HCT116 (cell line): ENCODE measurements at regions not wholly inside any gene's neighbourhood (a gene's known extent, or its start where the extent isn't known, plus 50 kb on each side); places are given as distances from the start of the nearest gene placed in this dataset.

Experiments used
- ATAC-seq: fragments of 200-7000 bp; cut with Tn5 transposase; 2 replicates; pipeline ENCODE4 v1.9.1; 2020; ENCODE audit warnings: mild to moderate bottlenecking, moderate library complexity
- BruUV-seq: library from RNA; stranded (reverse); fragments of 400-500 nt; replicated peaks from 2 replicates; lab custom pipeline; 2021; lab: Mats Ljungman, UMichigan
- CTCF ChIA-PET: fragments of 300-600 bp; sonication (Branson Sonifier 250); formaldehyde crosslinking; loops from one replicate; lab custom pipeline; 2021; ENCODE audit warnings: antibody characterized with exemption; lab: Charles Lee
- POLR2A ChIA-PET: fragments of 300-600, 350-600 bp; sonication (Branson Sonifier 250); formaldehyde crosslinking; loops from one replicate; lab custom pipeline; 2021; ENCODE audit warnings: antibody characterized with exemption; lab: Charles Lee
- RAD21 ChIA-PET, 2 experiments: fragments of 300-600 bp; sonication (Branson Sonifier 250); formaldehyde crosslinking; loops; one replicate each; lab custom pipeline; 2023; ENCODE audit warnings: low total read pairs in 2 of 2; ENCODE audit not compliant: uncharacterized antibody in 2 of 2, unreplicated experiment in 2 of 2, low non-redundant PET in 1 of 2; lab: Charles Lee
- DNase-seq: peaks from one replicate; pipeline ENCODE4 v3.0.0-alpha.2; 2010; ENCODE audit warnings: low read depth, low spot score
- H2AFZ ChIP-seq: fragments of 200-600 bp; shearing (Covaris generic), sonication (generic); 2 replicates; pipeline ENCODE4 v1.6.1; 2017; ENCODE audit warnings: low read depth, mixed run types, mixed read lengths, antibody characterized with exemption, low read length; ENCODE audit not compliant: poor library complexity, severe bottlenecking
- H3K27ac ChIP-seq: 2 replicates; pipeline ENCODE4 v1.5.1; 2012; ENCODE audit warnings: low read depth, low read length
- H3K27me3 ChIP-seq: fragments of 200-600 bp; sonication (generic); 2 replicates; pipeline ENCODE4 v1.6.1; 2016; ENCODE audit warnings: mixed run types, low read length, mixed read lengths; ENCODE audit not compliant: insufficient read depth
- H3K36me3 ChIP-seq, 2 experiments: fragments of 200-500 bp in 1 of 2; fragments of 200-600 bp in 1 of 2; sonication (Bioruptor generic) in 1 of 2; sonication (generic) in 1 of 2; 2 replicates each; pipeline versions ENCODE4 v1.5.1 to v1.6.1; 2014 to 2016; ENCODE audit warnings: low read length in 2 of 2, inconsistent platforms in 1 of 2, mixed read lengths in 1 of 2, mixed run types in 1 of 2; ENCODE audit not compliant: insufficient read depth in 2 of 2, control insufficient read depth in 1 of 2
- H3K4me1 ChIP-seq, 2 experiments: fragments of 200-600 bp in 1 of 2; sonication (generic) in 1 of 2; 2 replicates each; pipeline versions ENCODE4 v1.5.1 to v1.6.1; 2012 to 2017; ENCODE audit warnings: low read length in 2 of 2, inconsistent platforms in 1 of 2, mild to moderate bottlenecking in 1 of 2, mixed read lengths in 1 of 2, mixed run types in 1 of 2, moderate library complexity in 1 of 2; ENCODE audit not compliant: insufficient read depth in 2 of 2, control insufficient read depth in 1 of 2
- H3K4me2 ChIP-seq: fragments of 200-600 bp; sonication (generic); 2 replicates; pipeline ENCODE4 v1.6.1; 2017; ENCODE audit warnings: mixed run types, low read length, mixed read lengths
- H3K4me3 ChIP-seq, 2 experiments: fragments of 200-600 bp in 1 of 2; sonication (generic) in 1 of 2; replicated peaks in 1 of 2; 2 replicates each; pipeline ENCODE4 v1.5.1; 2011 to 2016; ENCODE audit warnings: low read length in 2 of 2, control low read depth in 1 of 2, low read depth in 1 of 2, mild to moderate bottlenecking in 1 of 2, mixed read lengths in 1 of 2, mixed run types in 1 of 2
- H3K79me2 ChIP-seq: fragments of 200-600 bp; sonication (generic); 2 replicates; pipeline ENCODE4 v1.6.1; 2017; ENCODE audit warnings: mild to moderate bottlenecking, mixed run types, low read length, moderate library complexity, mixed read lengths; ENCODE audit not compliant: insufficient read depth
- H3K9ac ChIP-seq: fragments of 200-600 bp; sonication (generic); 2 replicates; pipeline ENCODE4 v1.6.1; 2016; ENCODE audit warnings: low read length, mixed read lengths
- H3K9me2 ChIP-seq: fragments of 200-600 bp; sonication (generic), shearing (Covaris generic); 2 replicates; pipeline ENCODE4 v1.6.1; 2017; ENCODE audit warnings: mixed run types, mild to moderate bottlenecking, moderate library complexity; ENCODE audit not compliant: insufficient read depth
- H3K9me3 ChIP-seq, 2 experiments: fragments of 200-500 bp in 1 of 2; fragments of 200-600 bp in 1 of 2; sonication (Bioruptor generic) in 1 of 2; sonication (generic) in 1 of 2; 2 replicates each; pipeline ENCODE4 v1.6.1; 2014 to 2017; ENCODE audit warnings: low read length in 2 of 2, mixed read lengths in 2 of 2, inconsistent platforms in 1 of 2, low read depth in 1 of 2, mild to moderate bottlenecking in 1 of 2, mixed run types in 1 of 2, moderate library complexity in 1 of 2; ENCODE audit not compliant: control insufficient read depth in 1 of 2, insufficient read depth in 1 of 2
- H4K20me1 ChIP-seq: fragments of 200-600 bp; sonication (generic), shearing (Covaris generic); 2 replicates; pipeline ENCODE4 v1.6.1; 2017; ENCODE audit warnings: mixed run types, mild to moderate bottlenecking, moderate library complexity; ENCODE audit not compliant: insufficient read depth
- CEBPB ChIP-seq: IDR thresholded peaks from 2 replicates; pipeline ENCODE4 v1.6.1; 2012; ENCODE audit warnings: low read depth
- ELF1 ChIP-seq: IDR thresholded peaks from 2 replicates; pipeline ENCODE4 v1.6.1; 2012; ENCODE audit warnings: low read depth, borderline replicate concordance
- FOSL1 ChIP-seq: IDR thresholded peaks from 2 replicates; pipeline ENCODE4 v1.6.1; 2012; ENCODE audit warnings: low read depth
- POLR2AphosphoS5 ChIP-seq: IDR thresholded peaks from 2 replicates; pipeline ENCODE4 v1.6.1; 2011; ENCODE audit warnings: mild to moderate bottlenecking, low read depth, low read length, moderate library complexity
- REST ChIP-seq: IDR thresholded peaks from 2 replicates; pipeline ENCODE4 v1.6.1; 2012; ENCODE audit warnings: low read depth
- SP1 ChIP-seq: IDR thresholded peaks from 2 replicates; pipeline ENCODE4 v1.6.1; 2012; ENCODE audit warnings: low read depth
- SRF ChIP-seq: IDR thresholded peaks from 2 replicates; pipeline ENCODE4 v1.6.1; 2012; ENCODE audit warnings: low read depth
- ZFX ChIP-seq: fragments of 450-650 bp; IDR thresholded peaks from 2 replicates; pipeline ENCODE4 v1.6.1; 2017
- intact Hi-C: fragments of 100-400 bp; cut with micrococcal nuclease; formaldehyde crosslinking; loops from 2 replicates; pipeline ENCODE4 v1.10.0; 2022
- TF ChIP-seq, protein P1 (sequence below), 3 experiments: fragments of 200-600 bp in 1 of 3; sonication (generic) in 1 of 3; IDR thresholded peaks in 2 of 3; conservative IDR thresholded peaks in 1 of 3; 2 replicates each; pipeline ENCODE4 v1.5.1; 2012 to 2017; ENCODE audit warnings: low read depth in 2 of 3, low read length in 2 of 3, antibody characterized with exemption in 1 of 3, borderline replicate concordance in 1 of 3, control low read depth in 1 of 3, mild to moderate bottlenecking in 1 of 3, mixed read lengths in 1 of 3, mixed run types in 1 of 3, moderate library complexity in 1 of 3; ENCODE audit not compliant: insufficient read depth in 1 of 3

DNA sequence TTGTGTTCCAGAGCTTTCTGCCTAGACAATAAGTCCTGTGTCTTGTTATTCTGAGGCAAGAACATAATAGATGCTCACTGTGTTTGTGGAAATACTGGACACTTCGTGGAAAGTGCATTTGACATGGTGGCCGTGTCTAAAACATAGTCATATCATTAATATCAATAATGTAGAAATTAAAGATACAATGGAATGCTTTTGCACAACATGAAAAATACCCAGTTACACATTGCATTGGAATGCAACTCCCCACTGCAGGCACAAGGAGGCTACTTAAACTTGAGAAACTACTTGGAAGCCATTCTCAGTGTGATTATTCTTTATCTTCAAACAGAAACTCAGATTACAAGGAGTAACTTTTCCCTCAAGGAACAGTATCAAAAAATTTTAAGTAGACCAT is 145.3 kb upstream of the ZNF462 start:
- no TSS peak for BruUV-seq
- no peaks in the 10 kb centered on the region for H3K36me3 ChIP-seq
- peak overlapping the region; percentile 62 for H2AFZ ChIP-seq
- no peak overlapping the region for H3K27ac ChIP-seq
- no peaks in the 10 kb centered on the region for H3K79me2 ChIP-seq
- H3K9me2 ChIP-seq: no peaks in the 10 kb centered on the region
- no peaks in the 10 kb centered on the region for H3K9me3 ChIP-seq
- no peak overlapping the region for H3K9ac ChIP-seq
- H4K20me1 ChIP-seq: no peaks in the 10 kb centered on the region
- POLR2A ChIA-PET: no interaction called here
- H3K4me2 ChIP-seq: peak overlapping the region; percentile 46
- CTCF ChIA-PET: no interaction called here
- RAD21 ChIA-PET: no interaction called here
- peaks cover 6 to 11% of the 10 kb centered on the region in 2 experiments; a peak in 3 of 4 replicates for H3K4me1 ChIP-seq
- intact Hi-C loops: no loop called here
- TF ChIP-seq CEBPB (0 out of 2 replicates have a peak, but pooled peaks have one; percentile 20), FOSL1 (no peak), SRF (no peak), REST (no peak), SP1 (no peak), POLR2AphosphoS5 (no peak), ELF1 (no peak), ZFX (no peak)
- TF ChIP-seq, protein P1, sequence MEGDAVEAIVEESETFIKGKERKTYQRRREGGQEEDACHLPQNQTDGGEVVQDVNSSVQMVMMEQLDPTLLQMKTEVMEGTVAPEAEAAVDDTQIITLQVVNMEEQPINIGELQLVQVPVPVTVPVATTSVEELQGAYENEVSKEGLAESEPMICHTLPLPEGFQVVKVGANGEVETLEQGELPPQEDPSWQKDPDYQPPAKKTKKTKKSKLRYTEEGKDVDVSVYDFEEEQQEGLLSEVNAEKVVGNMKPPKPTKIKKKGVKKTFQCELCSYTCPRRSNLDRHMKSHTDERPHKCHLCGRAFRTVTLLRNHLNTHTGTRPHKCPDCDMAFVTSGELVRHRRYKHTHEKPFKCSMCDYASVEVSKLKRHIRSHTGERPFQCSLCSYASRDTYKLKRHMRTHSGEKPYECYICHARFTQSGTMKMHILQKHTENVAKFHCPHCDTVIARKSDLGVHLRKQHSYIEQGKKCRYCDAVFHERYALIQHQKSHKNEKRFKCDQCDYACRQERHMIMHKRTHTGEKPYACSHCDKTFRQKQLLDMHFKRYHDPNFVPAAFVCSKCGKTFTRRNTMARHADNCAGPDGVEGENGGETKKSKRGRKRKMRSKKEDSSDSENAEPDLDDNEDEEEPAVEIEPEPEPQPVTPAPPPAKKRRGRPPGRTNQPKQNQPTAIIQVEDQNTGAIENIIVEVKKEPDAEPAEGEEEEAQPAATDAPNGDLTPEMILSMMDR (IDR thresholded peaks at IDR 0.05 in 2 of 3, conservative IDR thresholded peaks at IDR 0.05 in 1 of 3; ENCODE audit: borderline replicate concordance in 1 of 3, insufficient read depth in 1 of 3, low read depth in 2 of 3, low read length in 2 of 3): 0 out of 6 replicates have a peak, but pooled peaks of 1 of the 3 experiments have one; percentile 8
- TF ChIP-seq, all 23 proteins: peak for 2
- DNase-seq: peak; percentile 8
- Histone ChIP-seq H3K27me3 (no peaks in the 10 kb centered on the region), H3K4me3 (no peak overlapping the region)
- ATAC-seq: peak; percentile 73
